OCI-LY1 (cell line): ENCODE measurements at regions not wholly inside any gene's neighbourhood (a gene's known extent, or its start where the extent isn't known, plus 50 kb on each side); places are given as distances from the start of the nearest gene placed in this dataset.

ENCODE experiments used
- H2AFZ ChIP-seq: fragments of 200-600 bp; sonication (generic), shearing (Covaris generic); 2 replicates; pipeline ENCODE4 v1.6.0; 2014; ENCODE audit warnings: antibody characterized with exemption, mild to moderate bottlenecking, low read length
- H3F3A ChIP-seq: fragments of 200-600 bp; sonication (generic), shearing (Covaris generic); 2 replicates; pipeline ENCODE4 v1.6.0; 2014; ENCODE audit warnings: mild to moderate bottlenecking, antibody characterized with exemption, low read length, moderate library complexity; ENCODE audit not compliant: insufficient read depth
- H3K27ac ChIP-seq: fragments of 200-600 bp; sonication (generic); 2 replicates; pipeline ENCODE4 v1.5.1; 2014; ENCODE audit warnings: low read length, mixed run types, mild to moderate bottlenecking, low read depth; ENCODE audit not compliant: poor library complexity, severe bottlenecking
- H3K27me3 ChIP-seq: fragments of 200-600 bp; sonication (generic); 2 replicates; pipeline ENCODE4 v1.6.0; 2014; ENCODE audit warnings: antibody characterized with exemption, mild to moderate bottlenecking, low read length, moderate library complexity; ENCODE audit not compliant: insufficient read depth
- H3K36me3 ChIP-seq: fragments of 200-600 bp; sonication (generic); 2 replicates; pipeline ENCODE4 v1.6.1; 2014; ENCODE audit warnings: mild to moderate bottlenecking, antibody characterized with exemption, low read length, moderate library complexity, mixed read lengths; ENCODE audit not compliant: insufficient read depth
- H3K4me1 ChIP-seq: fragments of 200-600 bp; sonication (generic); 2 replicates; pipeline ENCODE4 v1.5.1; 2014; ENCODE audit warnings: mild to moderate bottlenecking, low read length, moderate library complexity; ENCODE audit not compliant: insufficient read depth, severe bottlenecking
- H3K4me2 ChIP-seq: fragments of 200-600 bp; sonication (generic), shearing (Covaris generic); 2 replicates; pipeline ENCODE4 v1.6.1; 2014; ENCODE audit warnings: low read length
- H3K4me3 ChIP-seq: fragments of 200-600 bp; sonication (generic); 2 replicates; pipeline ENCODE4 v1.5.1; 2014; ENCODE audit warnings: low read length, low read depth, mild to moderate bottlenecking, mixed read lengths; ENCODE audit not compliant: poor library complexity, severe bottlenecking
- H3K79me2 ChIP-seq: fragments of 200-600 bp; shearing (Covaris generic); 2 replicates; pipeline ENCODE4 v1.6.1; 2016; ENCODE audit warnings: mixed run types, low read length, mixed read lengths; ENCODE audit not compliant: insufficient read depth
- H3K9ac ChIP-seq: fragments of 200-600 bp; sonication (generic), shearing (Covaris generic); 2 replicates; pipeline ENCODE4 v1.6.1; 2014; ENCODE audit warnings: mild to moderate bottlenecking, low read length, mixed read lengths
- H3K9me2 ChIP-seq: fragments of 200-600 bp; sonication (generic), shearing (Covaris generic); 2 replicates; pipeline ENCODE4 v1.6.1; 2014; ENCODE audit warnings: low read depth, mild to moderate bottlenecking, low read length, mixed read lengths
- H3K9me3 ChIP-seq: fragments of 200-600 bp; shearing (Covaris generic); 2 replicates; pipeline ENCODE4 v1.6.1; 2014; ENCODE audit warnings: low read length, mixed read lengths
- H4K20me1 ChIP-seq: fragments of 200-600 bp; sonication (generic), shearing (Covaris generic); 2 replicates; pipeline ENCODE4 v1.6.0; 2016; ENCODE audit warnings: mild to moderate bottlenecking, low read length; ENCODE audit not compliant: insufficient read depth
- EZH2 ChIP-seq: fragments of 200-600 bp; sonication (generic), shearing (Covaris generic); IDR thresholded peaks from 2 replicates; pipeline ENCODE4 v1.8.0; 2017; ENCODE audit warnings: borderline replicate concordance, mixed run types, mild to moderate bottlenecking, antibody characterized with exemption, low read length, moderate library complexity, mixed read lengths
- TF ChIP-seq, protein P1 (sequence below): fragments of 200-600 bp; sonication (generic), shearing (Covaris generic); IDR thresholded peaks from 2 replicates; pipeline ENCODE4 v1.5.1; 2017; ENCODE audit warnings: mild to moderate bottlenecking, antibody characterized with exemption, low read length, moderate library complexity, mixed read lengths

DNA sequence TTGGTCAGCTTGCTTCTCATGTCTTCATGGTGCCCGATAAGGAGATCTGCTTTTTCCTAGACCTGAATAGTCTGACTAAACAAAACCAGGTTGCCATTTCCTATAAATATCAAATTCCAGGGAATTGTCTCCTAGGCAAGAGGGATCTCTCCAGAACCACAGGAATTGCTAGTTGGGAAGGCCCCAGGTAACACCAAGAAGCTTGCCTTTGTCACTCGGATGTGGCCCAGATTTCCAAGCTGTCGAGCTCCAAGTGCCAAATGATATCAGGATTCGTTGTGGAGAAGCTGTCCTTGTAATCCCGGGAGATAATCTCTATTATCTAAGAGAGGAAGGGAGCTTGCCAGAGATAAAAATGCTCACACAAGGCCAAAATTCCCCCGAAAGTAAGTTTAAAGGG lies 1288.5 kb upstream of the AUTS2 start:
- Histone ChIP-seq H4K20me1 (no peaks in the 10 kb centered on the region), H3K27ac (no peak overlapping the region), H3K9me2 (no peaks in the 10 kb centered on the region), H3K9ac (no peak overlapping the region), H3K4me3 (no peak overlapping the region), H3K9me3 (no peaks in the 10 kb centered on the region), H2AFZ (no peak overlapping the region), H3F3A (no peaks in the 10 kb centered on the region), H3K4me2 (no peak overlapping the region), H3K27me3 (no peaks in the 10 kb centered on the region; the same call in 1 of the 2 replicates), H3K4me1 (no peaks in the 10 kb centered on the region), H3K79me2 (no peaks in the 10 kb centered on the region), H3K36me3 (no peaks in the 10 kb centered on the region)
- TF ChIP-seq EZH2: no peak
- TF ChIP-seq, protein P1, sequence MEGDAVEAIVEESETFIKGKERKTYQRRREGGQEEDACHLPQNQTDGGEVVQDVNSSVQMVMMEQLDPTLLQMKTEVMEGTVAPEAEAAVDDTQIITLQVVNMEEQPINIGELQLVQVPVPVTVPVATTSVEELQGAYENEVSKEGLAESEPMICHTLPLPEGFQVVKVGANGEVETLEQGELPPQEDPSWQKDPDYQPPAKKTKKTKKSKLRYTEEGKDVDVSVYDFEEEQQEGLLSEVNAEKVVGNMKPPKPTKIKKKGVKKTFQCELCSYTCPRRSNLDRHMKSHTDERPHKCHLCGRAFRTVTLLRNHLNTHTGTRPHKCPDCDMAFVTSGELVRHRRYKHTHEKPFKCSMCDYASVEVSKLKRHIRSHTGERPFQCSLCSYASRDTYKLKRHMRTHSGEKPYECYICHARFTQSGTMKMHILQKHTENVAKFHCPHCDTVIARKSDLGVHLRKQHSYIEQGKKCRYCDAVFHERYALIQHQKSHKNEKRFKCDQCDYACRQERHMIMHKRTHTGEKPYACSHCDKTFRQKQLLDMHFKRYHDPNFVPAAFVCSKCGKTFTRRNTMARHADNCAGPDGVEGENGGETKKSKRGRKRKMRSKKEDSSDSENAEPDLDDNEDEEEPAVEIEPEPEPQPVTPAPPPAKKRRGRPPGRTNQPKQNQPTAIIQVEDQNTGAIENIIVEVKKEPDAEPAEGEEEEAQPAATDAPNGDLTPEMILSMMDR: no peak

DNA sequence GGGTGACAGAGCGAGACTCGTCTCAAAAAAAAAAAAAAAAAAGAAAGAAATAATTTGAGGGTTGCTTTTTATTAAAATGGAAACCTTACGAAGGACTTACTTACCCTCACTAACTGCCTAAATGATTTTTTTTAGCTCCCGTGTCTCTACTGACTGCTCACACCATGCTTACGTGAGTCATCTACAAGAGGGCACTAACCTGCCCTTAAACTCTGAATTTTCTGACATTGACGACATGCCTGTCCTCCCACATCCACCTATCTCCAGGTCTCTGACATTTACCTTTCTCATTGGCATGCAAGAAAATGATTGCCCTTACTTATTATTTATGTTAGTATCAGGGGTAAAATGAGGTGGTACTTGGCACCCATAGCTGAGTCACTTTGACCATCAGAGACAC lies 1286.3 kb upstream of the AUTS2 start:
- no peaks in the 10 kb centered on the region for H3K9me3 ChIP-seq
- H3F3A ChIP-seq: no peaks in the 10 kb centered on the region
- no peak overlapping the region for H3K9ac ChIP-seq
- H3K27ac ChIP-seq: no peak overlapping the region
- H3K27me3 ChIP-seq: no peaks in the 10 kb centered on the region; the same call in 1 of the 2 replicates
- no peak overlapping the region for H3K4me2 ChIP-seq
- no peaks in the 10 kb centered on the region for H3K4me1 ChIP-seq
- H3K4me3 ChIP-seq: no peak overlapping the region
- H3K9me2 ChIP-seq: no peaks in the 10 kb centered on the region
- TF ChIP-seq, protein P1: no peak
- TF ChIP-seq EZH2: no peak
- H3K79me2 ChIP-seq: no peaks in the 10 kb centered on the region
- no peak overlapping the region for H2AFZ ChIP-seq
- H4K20me1 ChIP-seq: no peaks in the 10 kb centered on the region
- no peaks in the 10 kb centered on the region for H3K36me3 ChIP-seq

DNA sequence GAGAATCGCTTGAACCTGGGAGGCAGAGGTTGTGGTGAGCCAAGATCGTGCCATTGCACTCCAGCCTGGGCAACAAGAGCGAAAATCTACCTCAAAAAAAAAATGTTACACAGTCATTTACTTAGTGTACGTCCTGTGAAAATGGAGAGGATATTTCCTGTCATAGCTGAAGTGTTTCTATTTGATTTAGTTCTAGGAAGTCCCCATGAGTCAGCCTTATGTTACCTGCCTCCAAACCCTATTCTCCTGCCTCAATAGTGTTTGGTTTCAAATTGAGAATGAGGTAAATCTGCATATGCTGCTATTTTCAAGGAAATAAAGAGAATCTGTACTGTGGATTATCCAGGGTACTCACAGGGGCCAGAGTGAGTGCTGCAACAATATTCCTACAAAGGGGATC lies 1284.5 kb upstream of the AUTS2 start:
- no peaks in the 10 kb centered on the region for H3K9me3 ChIP-seq
- H3F3A ChIP-seq: no peaks in the 10 kb centered on the region
- H2AFZ ChIP-seq: no peak overlapping the region
- no peak overlapping the region for H3K27ac ChIP-seq
- no peaks in the 10 kb centered on the region for H3K36me3 ChIP-seq
- no peaks in the 10 kb centered on the region; the same call in 1 of the 2 replicates for H3K27me3 ChIP-seq
- H3K4me1 ChIP-seq: no peaks in the 10 kb centered on the region
- H3K79me2 ChIP-seq: no peaks in the 10 kb centered on the region
- no peak for TF ChIP-seq EZH2
- TF ChIP-seq, protein P1: no peak
- H3K9ac ChIP-seq: no peak overlapping the region
- H3K4me2 ChIP-seq: no peak overlapping the region
- H3K9me2 ChIP-seq: no peaks in the 10 kb centered on the region
- H3K4me3 ChIP-seq: no peak overlapping the region
- H4K20me1 ChIP-seq: no peaks in the 10 kb centered on the region
